HG03097 (cell line): ENCODE measurements at regions not wholly inside any gene's neighbourhood (a gene's known extent, or its start where the extent isn't known, plus 50 kb on each side); places are given as distances from the start of the nearest gene placed in this dataset.

Source experiments
- ATAC-seq: cut with Tn5 transposase; IDR thresholded peaks from one replicate; pipeline ENCODE4 v1.9.1; 2021; ENCODE audit not compliant: unreplicated experiment, low FRiP score

DNA sequence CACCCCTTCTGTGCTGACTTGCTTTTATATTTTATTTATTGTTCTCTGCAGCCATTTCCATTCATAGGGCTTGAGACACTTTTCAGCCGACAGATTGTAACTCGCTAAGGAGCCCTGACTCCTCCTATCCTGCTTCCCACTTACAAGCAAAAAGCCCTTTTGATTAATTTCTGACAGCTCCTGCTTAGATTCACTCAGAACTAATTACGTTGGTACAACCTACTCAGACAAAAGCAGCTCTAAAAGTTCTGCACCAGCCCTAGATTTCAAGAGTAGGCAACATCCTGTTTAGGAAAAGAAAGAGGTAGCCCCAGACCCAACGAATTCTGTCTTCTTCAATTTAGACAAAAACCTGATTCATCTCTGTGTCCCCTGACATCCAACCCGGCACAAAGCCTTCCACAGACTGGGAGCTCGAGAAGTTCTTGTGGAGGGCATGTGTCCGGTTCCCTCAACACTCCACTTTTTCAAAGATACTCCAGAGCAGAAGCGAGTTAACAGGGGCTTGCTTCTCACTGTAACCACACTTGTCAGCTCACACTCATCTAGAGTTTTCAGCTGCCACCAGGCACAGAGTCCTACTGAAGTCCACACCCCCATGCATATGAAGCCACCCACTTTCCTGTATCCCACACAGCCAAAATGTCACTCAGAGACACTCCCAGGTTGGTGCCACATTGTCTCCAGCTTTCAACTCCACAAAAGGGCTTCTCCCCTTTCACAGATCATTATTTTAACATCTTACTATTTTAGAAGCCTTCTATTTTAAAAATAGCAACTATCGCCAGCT lies 113.6 kb upstream of the NFE2L3 start:
- no peak for ATAC-seq

DNA sequence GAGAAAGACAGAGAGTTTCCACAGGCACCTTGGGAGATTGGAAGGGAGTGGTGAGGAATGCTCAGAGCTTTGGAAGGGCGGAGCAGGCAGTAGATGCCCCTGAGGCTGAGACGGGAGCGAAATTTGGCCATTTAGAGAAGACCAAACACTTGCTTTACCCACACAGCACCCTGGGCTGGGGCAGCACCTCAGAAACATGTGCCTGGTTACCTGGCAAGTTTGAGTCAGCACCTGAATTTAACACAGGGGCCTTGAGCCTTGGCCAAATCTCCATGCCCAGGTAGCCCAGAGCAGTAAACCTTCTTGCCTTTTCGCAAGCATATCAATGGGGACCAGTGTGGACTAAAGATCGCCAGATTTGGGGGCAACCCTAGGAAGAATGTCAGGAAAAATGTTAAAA lies 111.9 kb upstream of the NFE2L3 start:
- no peak for ATAC-seq

DNA sequence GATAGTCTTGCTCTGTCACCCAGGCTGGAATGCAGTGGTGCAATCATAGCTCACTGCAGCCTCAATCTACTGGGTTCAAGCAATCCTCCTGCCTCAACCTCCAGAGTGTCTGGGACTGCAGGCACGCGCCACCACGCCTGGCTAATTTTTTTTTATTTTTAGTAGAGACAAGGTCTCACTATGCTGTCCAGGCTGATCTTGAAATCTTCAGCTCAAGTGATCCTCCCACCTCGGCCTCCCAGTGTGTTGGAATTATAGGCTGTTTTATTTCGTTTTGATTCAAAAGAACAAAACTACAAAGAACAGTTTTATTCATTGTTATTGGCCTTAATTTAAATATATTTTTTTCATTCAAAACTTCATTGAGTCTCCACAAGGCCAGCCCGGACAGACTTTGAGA lies 109.8 kb upstream of the NFE2L3 start:
- no peak for ATAC-seq

- no peak for ATAC-seq
Observed at GRCh38 chr7:26043801-26044200, 108.2 kb upstream of the NFE2L3 start.

- ATAC-seq, result no peak
Observed at GRCh38 chr7:26044320-26044719, 107.7 kb upstream of the NFE2L3 start.

- ATAC-seq, result no peak
Observed at GRCh38 chr7:26046150-26046549, 105.8 kb upstream of the NFE2L3 start.

DNA sequence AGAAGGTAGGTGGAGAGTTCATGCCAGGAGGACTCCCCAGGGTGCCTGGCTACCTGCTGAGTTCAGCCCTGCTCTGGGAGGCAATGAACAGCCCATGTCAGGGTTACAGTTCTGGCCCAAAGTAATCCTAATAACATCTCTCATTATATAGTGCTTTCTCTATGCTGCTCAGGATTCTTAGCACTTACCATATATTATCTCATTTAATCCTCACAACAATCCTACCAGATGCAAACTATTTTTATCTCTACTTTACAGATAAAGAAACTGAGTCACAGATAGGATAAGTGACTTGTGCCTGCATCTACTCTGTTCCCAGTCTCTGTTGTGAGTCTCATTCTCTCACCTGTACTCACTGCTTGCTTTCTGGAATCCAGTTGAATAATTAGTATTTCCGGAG lies 105.1 kb upstream of the NFE2L3 start:
- no peak for ATAC-seq

DNA sequence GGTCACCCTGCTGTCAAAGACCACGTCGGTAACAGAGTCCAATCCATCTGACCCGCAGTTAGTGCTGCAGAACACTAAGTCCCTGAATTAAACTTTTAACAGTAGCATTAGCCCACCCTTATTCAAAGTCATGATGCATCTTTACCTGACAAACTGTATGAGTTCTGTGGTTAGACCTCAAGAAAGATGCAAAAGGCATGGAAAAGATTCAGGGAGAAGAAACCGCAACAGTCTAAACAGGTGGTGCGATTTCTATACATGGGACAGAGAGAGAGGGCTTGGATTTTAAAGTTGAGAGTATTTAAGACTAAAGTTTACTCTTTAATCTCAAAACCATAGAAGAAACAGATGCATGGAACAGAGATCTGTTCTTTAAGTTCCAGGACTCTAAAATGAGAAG lies 103.3 kb upstream of the NFE2L3 start:
- no peak for ATAC-seq

GRCh38 chr7:26049081-26049480 lies 102.9 kb upstream of the NFE2L3 start:
- no peak for ATAC-seq

- ATAC-seq, result no peak
Observed at GRCh38 chr7:26051021-26051420, 101.0 kb upstream of the NFE2L3 start.

GRCh38 chr7:26052706-26053105 lies 99.3 kb upstream of the NFE2L3 start:
- no peak for ATAC-seq

- ATAC-seq, result no peak
Observed at GRCh38 chr7:26054386-26054785, 97.6 kb upstream of the NFE2L3 start.

DNA sequence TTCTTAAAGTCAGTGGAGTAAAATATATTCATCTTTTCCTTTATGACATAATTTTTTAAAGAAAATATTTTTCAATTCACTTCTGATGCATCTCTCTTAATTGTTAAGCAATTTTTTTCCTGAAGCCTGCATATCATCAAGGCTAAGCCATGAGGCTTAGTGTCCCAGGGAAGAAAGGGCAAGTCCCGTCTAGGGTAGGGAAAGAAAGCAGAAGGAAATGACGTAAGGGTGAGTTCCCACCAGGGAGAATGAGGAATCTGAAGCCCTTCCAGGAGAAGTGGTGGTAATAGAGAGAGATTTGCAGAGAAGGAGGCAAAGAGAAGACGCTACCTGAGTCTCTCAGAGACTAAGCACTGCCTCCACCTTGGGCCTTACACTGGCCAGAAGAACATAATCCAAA lies 96.8 kb upstream of the NFE2L3 start:
- ATAC-seq, result no peak

- ATAC-seq, result no peak
Observed at GRCh38 chr7:26060733-26061677, 91.0 kb upstream of the NFE2L3 start.

DNA sequence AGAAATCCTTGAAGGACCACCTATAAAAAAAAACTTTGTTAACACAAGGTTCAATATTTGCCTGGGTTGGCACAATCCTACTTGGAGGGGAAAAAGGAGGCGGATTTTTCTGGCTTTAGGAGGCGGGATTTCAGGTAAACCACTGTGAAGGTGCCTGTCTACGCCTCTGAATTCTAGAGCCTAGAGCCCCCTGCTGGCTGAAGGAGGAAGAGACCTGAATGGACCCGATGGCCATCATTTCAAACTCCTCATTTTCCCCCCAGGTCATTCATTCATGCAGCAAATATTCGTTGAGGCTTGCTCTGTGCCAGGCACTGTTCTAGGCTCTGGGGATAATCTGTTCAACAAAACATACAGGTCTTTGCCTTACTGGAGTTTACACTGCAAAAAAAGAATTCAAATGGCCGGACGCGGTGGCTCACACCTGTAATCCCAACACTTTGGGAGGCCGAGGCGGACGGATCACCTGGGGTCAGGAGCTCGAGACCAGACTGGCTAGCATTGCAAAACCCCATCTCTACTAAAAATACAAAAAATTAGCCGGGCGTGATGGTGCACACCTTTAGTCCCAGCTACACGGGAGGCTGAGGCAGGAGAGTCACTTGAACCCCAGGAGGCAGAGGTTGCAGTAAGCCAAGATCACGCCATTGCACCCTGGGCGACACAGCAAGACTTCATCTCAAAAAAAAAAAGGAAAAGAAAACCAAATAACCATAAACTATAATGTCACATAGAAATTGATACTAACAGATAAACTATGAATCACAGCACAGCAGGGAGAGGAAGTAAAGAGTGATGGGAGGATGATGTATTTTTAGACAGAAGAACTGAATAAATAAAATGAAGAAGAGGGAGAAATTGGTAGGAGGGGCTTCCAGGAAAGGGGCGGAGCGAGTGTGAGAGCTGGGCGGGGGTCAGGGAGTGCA lies 90.1 kb upstream of the NFE2L3 start:
- no peak for ATAC-seq

- no peak for ATAC-seq
Observed at GRCh38 chr7:26065652-26066051, 86.3 kb upstream of the NFE2L3 start.

DNA sequence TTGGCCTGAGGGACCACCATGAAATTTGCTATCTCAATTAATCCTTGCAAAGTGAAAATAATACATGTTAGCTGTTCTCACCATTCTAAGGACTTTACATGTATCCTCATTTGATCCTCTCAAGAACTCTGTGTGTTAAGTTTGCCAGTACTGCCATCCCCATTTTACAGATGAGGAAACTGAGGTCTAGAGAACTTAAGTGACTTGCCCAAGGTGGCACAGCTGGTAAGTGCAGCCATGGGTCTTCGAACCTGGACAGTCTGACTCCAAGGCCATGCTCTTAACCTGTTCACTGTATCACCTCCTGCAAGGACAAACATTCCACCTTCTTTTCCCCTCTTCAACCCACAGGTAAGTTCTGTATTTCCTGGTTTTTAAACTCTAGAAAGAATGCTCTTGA lies 85.3 kb upstream of the NFE2L3 start:
- no peak for ATAC-seq

- no peak for ATAC-seq
Observed at GRCh38 chr7:26070290-26070689, 81.7 kb upstream of the NFE2L3 start.

GRCh38 chr7:26071622-26072456 lies 80.2 kb upstream of the NFE2L3 start:
- no peak for ATAC-seq

DNA sequence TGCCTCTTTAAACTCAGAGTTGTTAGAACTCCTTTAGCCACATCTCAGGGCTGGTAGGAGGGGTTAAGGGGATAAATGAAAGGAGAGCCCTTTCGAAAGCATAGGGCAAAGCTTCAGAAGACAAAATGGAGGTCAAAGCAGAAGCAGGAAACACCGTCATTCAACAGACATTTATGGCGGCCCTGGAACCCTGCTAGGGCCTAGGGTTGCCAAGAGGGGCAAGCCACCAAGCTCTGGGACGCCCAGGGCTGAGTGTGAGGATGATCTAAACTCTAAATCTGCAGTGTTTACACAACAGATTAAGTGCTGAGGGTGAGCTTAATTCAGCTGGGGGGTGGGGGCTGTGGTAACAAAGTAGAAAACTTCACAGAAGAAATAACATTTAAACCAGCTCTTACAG lies 79.0 kb upstream of the NFE2L3 start:
- no peak for ATAC-seq
